ENCODE measurements at regions not wholly inside any gene's neighbourhood (a gene's known extent, or its start where the extent isn't known, plus 50 kb on each side); places are given as distances from the start of the nearest gene placed in this dataset.
"Not testable (repeated sequence)": the region's sequence is repeated elsewhere in the genome, so short reads cannot be mapped to it uniquely, and the experiment has no call there.

DNA sequence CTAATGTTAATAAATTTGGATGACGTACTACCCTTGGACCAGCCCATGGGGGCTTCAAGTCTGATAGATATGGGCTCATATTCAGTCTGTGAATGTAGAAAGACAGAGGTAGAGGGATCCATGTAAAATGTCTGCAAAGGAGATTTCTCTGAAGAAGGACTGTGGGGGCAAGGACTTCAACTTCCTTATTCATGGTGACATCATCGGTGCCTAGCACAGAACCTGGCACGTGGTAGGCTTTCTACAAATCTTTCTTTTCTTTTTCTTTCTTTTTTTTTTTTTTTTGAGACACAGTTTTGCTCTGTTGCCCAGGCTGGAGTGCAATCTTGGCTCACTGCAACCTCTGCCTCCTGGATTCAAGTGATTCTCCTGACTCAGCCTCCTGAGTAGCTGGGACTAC is 81.5 kb upstream of the CHD6 start:
- ATAC-seq, result not testable (repeated sequence)
- intact Hi-C loops (cut with DNase I), result loop anchor here in 1 of 2 donors (10.0 kb wide), 2 partner anchors 85 to 185 kb away; partner anchors contain the start of gene CHD6

DNA sequence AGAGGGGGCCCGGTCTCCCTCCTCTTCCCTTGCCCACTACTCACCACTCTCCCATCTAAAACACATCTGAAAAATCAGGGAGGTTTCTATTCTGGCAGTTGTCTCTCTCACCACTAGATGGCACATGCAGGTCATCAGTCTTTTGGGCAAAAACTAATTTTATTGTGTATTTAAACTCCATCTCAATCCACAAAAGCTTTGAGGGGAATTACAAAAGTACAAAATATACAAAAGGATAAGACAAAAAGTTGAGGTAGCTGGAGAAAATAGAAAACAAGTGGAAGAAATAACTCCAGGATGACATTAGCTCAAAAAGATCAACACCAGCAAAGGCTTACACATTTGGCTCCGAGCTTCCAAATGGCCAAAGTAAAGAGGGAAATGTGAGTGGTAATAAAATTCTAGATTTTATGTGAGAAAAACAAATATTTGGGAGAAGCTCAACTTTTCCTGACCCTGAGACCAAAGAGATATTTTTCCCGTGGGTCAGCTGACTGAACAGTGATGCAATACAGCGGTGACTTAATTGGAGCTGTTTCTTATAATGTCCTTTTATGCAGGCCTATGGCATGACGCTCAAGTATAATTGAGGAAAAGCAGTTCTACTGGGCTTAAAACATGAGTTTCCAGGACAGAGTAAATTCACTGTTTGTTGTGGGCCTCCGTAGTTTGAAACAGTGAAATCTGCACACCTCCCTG is 79.8 kb upstream of the CHD6 start:
- no peak for ATAC-seq
- intact Hi-C loops (cut with DNase I), result loop anchor here in 1 of 2 donors (10.0 kb wide), 2 partner anchors 83 to 183 kb away; partner anchors contain the start of gene CHD6

More for the DNA sequence above, 81.5 kb upstream of the CHD6 start:
- DNase-seq, result not testable (repeated sequence)

GRCh38 chr20:41696428-41696827 is 78.3 kb upstream of the CHD6 start:
- intact Hi-C loops (cut with DNase I), result loop anchor here in 1 of 2 donors (10.0 kb wide), 2 partner anchors 82 to 182 kb away; partner anchors contain the start of gene CHD6
- DNase-seq (no peak), ATAC-seq (no peak)

More for the DNA sequence above, 79.8 kb upstream of the CHD6 start:
- no peak for DNase-seq

GRCh38 chr20:41694796-41695195 is 76.6 kb upstream of the CHD6 start:
- DNase-seq, result no peak
- intact Hi-C loops (cut with DNase I), result loop anchor here in 1 of 2 donors (10.0 kb wide), 2 partner anchors 80 to 180 kb away; partner anchors contain the start of gene CHD6
- ATAC-seq, result no peak

- DNase-seq, result peak; percentile 85
- intact Hi-C loops (cut with DNase I), result loop anchor here in 1 of 2 donors (10.0 kb wide), 2 partner anchors 79 to 179 kb away; partner anchors contain the start of gene CHD6
- peak; percentile 95 to 96 for ATAC-seq
Measured at GRCh38 chr20:41693136-41693979, 75.2 kb upstream of the CHD6 start.

- DNase-seq, result peak; percentile 91
- intact Hi-C loops (cut with DNase I), result loop anchor here in 1 of 2 donors (10.0 kb wide), 2 partner anchors 78 to 178 kb away; partner anchors contain the start of gene CHD6
Measured at GRCh38 chr20:41692479-41693135, 74.4 kb upstream of the CHD6 start.

DNA sequence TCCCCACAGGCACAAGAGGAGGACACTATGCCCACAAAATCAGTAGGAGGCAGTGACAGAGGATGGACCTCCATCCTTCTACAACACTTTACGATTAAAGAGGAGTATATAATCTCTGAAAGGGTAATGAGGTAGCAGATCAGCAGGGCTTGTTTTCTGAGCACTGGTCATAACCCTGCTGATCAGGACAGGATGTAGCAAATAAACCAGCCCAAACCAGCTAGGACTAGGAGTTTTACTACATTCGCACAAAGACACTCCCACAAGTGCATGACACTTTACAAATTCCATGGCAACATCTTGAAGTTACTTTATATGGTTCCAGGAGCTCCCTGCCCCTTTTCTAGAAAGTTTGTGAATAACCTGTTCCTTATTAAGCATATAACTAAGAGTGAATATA is 73.3 kb upstream of the CHD6 start:
- intact Hi-C loops (cut with DNase I), result loop anchor here in 1 of 2 donors (10.0 kb wide), 2 partner anchors 77 to 177 kb away; partner anchors contain the start of gene CHD6
- DNase-seq (no peak), ATAC-seq (no peak)

More at GRCh38 chr20:41692479-41693135, 74.4 kb upstream of the CHD6 start:
- peak; percentile 87 to 91 for ATAC-seq

GRCh38 chr20:41690702-41691101 is 72.5 kb upstream of the CHD6 start:
- intact Hi-C loops (cut with DNase I), result loop anchor here in 1 of 2 donors (10.0 kb wide), 2 partner anchors 76 to 176 kb away; partner anchors contain the start of gene CHD6
- no peak for DNase-seq
- no peak for ATAC-seq

DNA sequence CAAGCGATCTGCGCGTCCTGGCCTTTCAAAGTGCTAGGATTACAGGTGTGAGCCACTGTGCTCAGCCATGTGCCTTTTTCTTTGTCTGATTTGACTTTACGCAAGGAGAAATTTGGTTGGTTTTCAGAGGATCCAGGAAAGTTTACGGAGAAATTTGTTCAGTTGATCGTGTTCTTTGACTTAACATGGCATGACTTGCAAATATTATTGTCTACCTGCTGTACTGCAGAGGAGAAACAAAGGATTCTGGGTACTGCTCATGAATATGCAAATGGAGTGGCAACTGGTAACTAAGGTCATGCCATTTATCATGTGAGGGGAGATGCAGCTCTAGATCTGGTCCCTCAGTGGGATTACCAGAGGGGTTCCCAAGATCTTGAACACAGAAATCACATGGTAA is 68.8 kb upstream of the CHD6 start:
- ATAC-seq, result no peak
- DNase-seq, result no peak
- intact Hi-C loops (cut with DNase I), result no loop called here

- intact Hi-C loops (cut with DNase I); ATAC-seq; DNase-seq: not testable (repeated sequence)
Measured at GRCh38 chr20:41685145-41685544, 67.0 kb upstream of the CHD6 start.

DNA sequence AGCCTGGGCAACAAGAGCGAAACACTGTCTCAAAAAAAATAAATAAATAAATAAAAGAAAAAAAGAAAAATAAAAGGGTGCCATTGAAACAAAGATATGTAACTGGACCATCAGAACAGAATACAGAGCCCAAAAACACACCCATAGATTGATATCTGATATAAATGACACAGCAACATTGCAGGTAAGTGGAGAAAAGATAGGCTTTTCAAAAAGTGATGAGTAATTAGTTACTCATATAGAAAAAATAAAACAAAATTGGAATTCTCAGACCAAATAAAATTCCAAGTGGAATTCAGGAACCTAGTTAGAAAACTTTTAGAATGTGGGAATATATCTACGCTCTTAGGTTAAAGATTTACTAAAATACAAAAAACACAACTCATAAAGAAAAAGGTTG is 60.6 kb upstream of the CHD6 start:
- DNase-seq (no peak), ATAC-seq (no peak)
- intact Hi-C loops (cut with DNase I), result no loop called here

DNA sequence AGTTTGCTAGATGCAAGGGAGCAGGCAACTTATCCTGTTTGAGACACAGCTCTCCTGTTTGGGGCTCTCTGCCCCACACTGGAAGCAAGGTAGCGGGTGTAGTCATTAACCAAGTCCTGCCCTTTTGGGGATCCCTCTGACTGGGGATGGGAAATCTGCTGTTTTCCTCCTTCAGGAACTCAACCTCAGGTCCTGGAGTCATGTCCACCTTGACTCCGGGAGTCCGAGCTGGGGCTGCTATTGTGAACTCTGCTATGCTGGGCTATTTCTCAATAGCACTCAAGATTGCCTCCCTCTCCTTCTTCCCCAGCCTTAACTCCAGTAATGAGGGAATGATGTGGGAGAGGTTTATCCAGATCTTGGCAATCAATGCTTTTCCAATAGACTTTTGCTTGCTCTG is 54.1 kb upstream of the CHD6 start:
- DNase-seq, result no peak
- intact Hi-C loops (cut with DNase I), result no loop called here
- ATAC-seq, result no peak

GRCh38 chr20:41671143-41671542 is 53.0 kb upstream of the CHD6 start:
- ATAC-seq (no peak), DNase-seq (no peak)
- intact Hi-C loops (cut with DNase I), result no loop called here

- DNase-seq (no peak), ATAC-seq (no peak)
- intact Hi-C loops (cut with DNase I), result no loop called here
Measured at GRCh38 chr20:41670631-41671030, 52.5 kb upstream of the CHD6 start.

DNA sequence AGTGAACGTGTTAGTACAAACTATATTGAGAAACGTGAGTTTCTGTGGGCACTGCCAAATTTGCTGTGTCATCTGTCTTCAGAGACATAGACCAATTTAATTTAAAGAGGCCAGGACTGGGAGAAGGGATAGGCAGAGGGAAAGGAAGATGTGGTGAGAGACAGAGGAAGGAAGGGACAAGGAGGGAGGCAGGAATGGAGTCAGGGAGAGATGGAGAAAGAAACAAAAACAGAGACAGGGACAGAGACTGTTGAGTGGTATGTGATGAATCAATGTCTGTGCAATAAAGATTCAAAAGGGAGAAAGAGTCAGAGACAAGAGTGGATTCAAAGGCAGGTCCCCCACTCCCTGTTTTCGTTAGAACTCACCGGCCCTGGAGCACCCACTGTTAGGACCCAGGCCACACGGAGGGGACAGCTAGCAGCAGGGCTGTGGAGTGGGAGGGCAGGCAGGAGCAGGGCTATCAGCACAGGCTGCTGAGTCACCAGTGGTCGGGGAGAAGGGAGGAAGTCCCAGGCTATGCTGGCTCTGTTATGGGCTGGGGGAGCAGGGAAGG is 51.6 kb upstream of the CHD6 start:
- ATAC-seq (no peak), DNase-seq (no peak)
- intact Hi-C loops (cut with DNase I), result no loop called here

DNA sequence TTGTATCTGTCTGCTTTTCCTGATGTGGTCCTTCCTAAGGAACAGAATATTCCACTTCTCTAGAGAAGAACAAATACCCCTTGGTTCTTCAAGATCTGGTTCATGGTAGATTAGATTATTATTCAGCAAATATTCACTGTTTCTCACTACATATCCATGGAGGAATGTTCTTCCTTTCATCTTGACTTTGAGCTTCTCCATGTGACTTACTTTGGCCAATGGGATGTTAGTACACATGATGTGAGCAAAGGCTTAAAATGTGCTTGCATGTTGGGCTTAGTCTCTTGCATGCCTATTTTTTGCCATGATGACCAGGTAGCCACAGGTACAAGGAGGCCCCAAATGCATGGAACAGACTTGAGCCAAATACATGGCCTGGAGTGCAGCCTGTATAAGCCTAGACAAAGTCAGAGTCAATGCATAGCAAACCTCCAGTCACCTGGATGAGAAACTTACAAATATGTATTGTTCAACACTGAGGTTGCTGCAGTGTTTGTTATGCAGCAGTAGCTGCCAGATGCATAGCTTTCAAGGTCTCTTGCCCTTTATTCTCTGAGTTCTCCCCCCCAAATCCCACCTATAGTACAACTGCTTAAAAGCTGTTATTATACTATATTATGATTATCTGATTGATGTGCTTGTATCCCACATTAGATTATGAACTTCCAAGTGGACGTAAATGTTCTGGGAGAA is 50.0 kb upstream of the CHD6 start:
- no peak for DNase-seq
- intact Hi-C loops (cut with DNase I), result no loop called here
- no peak for ATAC-seq

Data from left cardiac atrium (tissue), 4 donors.